ENCODE measurements at regions not wholly inside any gene's neighbourhood (a gene's known extent, or its start where the extent isn't known, plus 50 kb on each side); places are given as distances from the start of the nearest gene placed in this dataset.
"Not testable (repeated sequence)": the region's sequence is repeated elsewhere in the genome, so short reads cannot be mapped to it uniquely, and the experiment has no call there.

DNA sequence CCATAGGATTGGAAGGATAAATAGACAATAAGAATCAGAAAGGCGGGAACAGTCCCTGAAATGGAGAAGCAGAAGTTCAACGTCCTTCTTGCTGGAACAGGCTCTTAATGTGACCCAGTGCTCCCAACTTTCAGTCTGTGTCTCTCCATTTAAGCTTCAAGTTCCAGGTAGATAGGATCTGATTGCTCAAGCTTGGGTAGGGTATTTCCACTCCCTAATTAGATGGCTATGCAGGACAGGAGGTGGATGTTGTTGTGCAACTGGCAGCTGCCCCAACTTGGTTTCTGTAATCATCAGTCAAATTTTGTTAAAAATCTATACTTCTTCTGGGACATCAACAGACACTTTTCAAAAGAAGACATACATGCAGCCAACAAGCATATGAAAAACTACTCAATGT is 266.2 kb downstream of the C12orf75 start:
- Histone ChIP-seq H3K9me3 (ENCODE audit: control insufficient read depth, low read length) (no peaks in the 10 kb centered on the region), H3K36me3 (ENCODE audit: control insufficient read depth, insufficient read depth, low read length) (no peaks in the 10 kb centered on the region), H3K4me3 (ENCODE audit: insufficient read depth, low read depth, low read length) (no peak overlapping the region)

DNA sequence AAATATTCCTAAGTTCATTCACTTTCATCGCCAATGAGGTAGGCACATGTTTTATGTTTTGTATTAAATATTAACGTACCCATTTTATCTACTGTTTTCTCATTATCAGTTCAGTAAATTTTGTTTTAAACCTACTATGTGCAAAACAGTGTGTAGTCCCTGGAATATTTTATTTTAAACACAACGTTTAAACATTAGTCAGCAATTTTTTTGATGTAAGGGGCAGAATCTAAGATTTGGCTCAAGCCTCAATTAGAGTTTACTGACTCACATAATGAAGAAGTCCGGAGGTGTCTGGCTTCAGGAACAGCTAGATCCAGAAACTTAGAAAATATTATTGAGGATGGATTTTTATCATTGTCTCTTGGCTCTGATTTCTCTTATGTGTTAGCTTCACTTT is 267.5 kb downstream of the C12orf75 start:
- Histone ChIP-seq H3K4me3 (ENCODE audit: insufficient read depth, low read depth, low read length) (no peak overlapping the region), H3K27me3 (ENCODE audit: control insufficient read depth, insufficient read depth, low read length, poor library complexity, severe bottlenecking) (no peaks in the 10 kb centered on the region), H3K4me1 (ENCODE audit: control insufficient read depth, insufficient read depth, low read length) (peaks cover 5% of the 10 kb centered on the region), H3K9me3 (ENCODE audit: control insufficient read depth, low read length) (no peaks in the 10 kb centered on the region), H3K27ac (ENCODE audit: insufficient read depth, low read depth, low read length, poor library complexity, severe bottlenecking) (no peak overlapping the region), H3K36me3 (ENCODE audit: control insufficient read depth, insufficient read depth, low read length) (no peaks in the 10 kb centered on the region)
- 65 to 73% methylated on average over 2 of the region's 4 CpGs for WGBS, 2 experiments

More for the DNA sequence above, 266.2 kb downstream of the C12orf75 start:
- Histone ChIP-seq H3K27ac (ENCODE audit: insufficient read depth, low read depth, low read length, poor library complexity, severe bottlenecking) (no peak overlapping the region), H3K27me3 (ENCODE audit: control insufficient read depth, insufficient read depth, low read length, poor library complexity, severe bottlenecking) (no peaks in the 10 kb centered on the region), H3K4me1 (ENCODE audit: control insufficient read depth, insufficient read depth, low read length) (peaks cover 5% of the 10 kb centered on the region)
- WGBS, 2 experiments = 84 to 90% methylated on average over 2 of the region's 2 CpGs

DNA sequence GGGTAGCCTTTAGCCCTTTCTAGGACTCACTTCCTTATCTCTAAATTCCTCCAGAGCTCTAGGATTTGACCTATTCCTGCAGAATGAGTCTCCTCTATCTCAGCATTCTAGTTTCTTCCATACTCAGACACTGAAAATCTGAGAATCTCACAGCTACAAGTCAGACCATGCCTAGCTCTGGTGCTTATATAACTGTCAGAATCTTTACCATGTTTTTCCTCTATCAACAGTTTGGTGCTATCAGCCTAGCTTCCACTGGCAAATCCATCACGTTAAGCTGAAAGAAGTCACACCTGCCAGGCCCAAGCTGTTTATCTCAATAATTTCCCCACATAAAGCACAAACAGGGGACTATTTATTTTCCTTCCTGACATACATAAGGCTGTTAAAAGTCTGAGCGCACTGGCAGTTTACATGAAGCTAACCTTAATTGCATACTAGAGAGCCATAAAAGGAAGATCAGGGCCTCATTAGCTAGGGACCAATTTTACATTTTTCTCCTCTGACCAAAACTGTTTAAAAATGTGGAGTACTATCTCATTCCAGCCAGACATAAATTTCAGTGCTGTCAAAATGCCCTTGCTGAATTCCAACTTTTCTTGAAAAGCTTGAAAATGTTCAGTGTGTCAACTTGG is 270.5 kb downstream of the C12orf75 start:
- H3K36me3 ChIP-seq (ENCODE audit: control insufficient read depth, insufficient read depth, low read length) = no peaks in the 10 kb centered on the region
- no peaks in the 10 kb centered on the region for H3K9me3 ChIP-seq (ENCODE audit: control insufficient read depth, low read length)
- no peak overlapping the region for H3K4me3 ChIP-seq (ENCODE audit: insufficient read depth, low read depth, low read length)
- H3K27me3 ChIP-seq (ENCODE audit: control insufficient read depth, insufficient read depth, low read length, poor library complexity, severe bottlenecking) = no peaks in the 10 kb centered on the region
- WGBS, 2 experiments = 92% methylated on average over 2 of the region's 2 CpGs
- H3K4me1 ChIP-seq (ENCODE audit: control insufficient read depth, insufficient read depth, low read length) = peaks cover 5% of the 10 kb centered on the region
- no peak overlapping the region for H3K27ac ChIP-seq (ENCODE audit: insufficient read depth, low read depth, low read length, poor library complexity, severe bottlenecking)

DNA sequence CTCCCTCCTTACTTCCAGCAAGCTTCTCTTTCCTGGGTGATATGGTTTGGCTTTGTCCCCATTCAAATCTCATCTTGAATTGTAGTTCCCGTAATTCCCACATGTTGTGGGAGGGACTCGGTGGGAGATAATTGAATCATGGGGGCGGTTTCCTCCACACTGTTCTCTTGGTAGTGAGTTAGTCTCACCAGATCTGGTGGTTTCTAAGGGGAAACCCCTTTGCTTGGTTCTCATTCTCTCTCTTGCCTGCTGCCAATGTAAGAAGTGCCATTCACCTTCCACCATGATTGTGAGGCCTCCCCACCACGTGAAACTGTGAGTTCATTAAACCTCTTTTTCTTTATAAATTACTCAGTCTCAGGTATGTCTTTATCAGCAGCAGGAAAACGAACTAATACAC is 271.8 kb downstream of the C12orf75 start:
- not testable (repeated sequence) for H3K4me1 ChIP-seq (ENCODE audit: control insufficient read depth, insufficient read depth, low read length); H3K27me3 ChIP-seq (ENCODE audit: control insufficient read depth, insufficient read depth, low read length, poor library complexity, severe bottlenecking); H3K27ac ChIP-seq (ENCODE audit: insufficient read depth, low read depth, low read length, poor library complexity, severe bottlenecking); H3K4me3 ChIP-seq (ENCODE audit: insufficient read depth, low read depth, low read length); H3K36me3 ChIP-seq (ENCODE audit: control insufficient read depth, insufficient read depth, low read length); H3K9me3 ChIP-seq (ENCODE audit: control insufficient read depth, low read length)
- 87 to 89% methylated on average over 4 of the region's 5 CpGs for WGBS, 2 experiments

DNA sequence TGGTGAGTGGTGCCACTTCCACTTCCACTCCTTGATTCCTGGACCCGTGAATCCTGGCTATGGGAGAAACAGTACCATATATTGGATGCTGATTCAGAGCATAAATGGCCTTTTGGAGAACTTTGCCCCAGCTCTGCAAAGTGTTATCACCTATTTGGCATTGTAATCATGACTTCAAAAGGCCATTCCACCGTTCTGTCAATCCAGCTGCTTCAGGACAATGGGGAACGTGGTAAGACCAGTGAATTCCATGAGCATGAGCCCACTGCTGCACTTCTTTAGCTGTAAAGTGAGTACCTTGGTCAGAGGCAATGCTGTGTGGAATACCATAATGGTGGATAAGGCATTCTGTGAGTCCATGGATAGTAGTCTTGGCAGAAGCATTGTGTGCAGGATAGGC is 273.8 kb downstream of the C12orf75 start:
- WGBS, 2 experiments = 94 to 96% methylated on average over 3 of the region's 3 CpGs
- not testable (repeated sequence) for H3K4me1 ChIP-seq (ENCODE audit: control insufficient read depth, insufficient read depth, low read length); H3K27me3 ChIP-seq (ENCODE audit: control insufficient read depth, insufficient read depth, low read length, poor library complexity, severe bottlenecking); H3K9me3 ChIP-seq (ENCODE audit: control insufficient read depth, low read length); H3K27ac ChIP-seq (ENCODE audit: insufficient read depth, low read depth, low read length, poor library complexity, severe bottlenecking); H3K4me3 ChIP-seq (ENCODE audit: insufficient read depth, low read depth, low read length); H3K36me3 ChIP-seq (ENCODE audit: control insufficient read depth, insufficient read depth, low read length)

DNA sequence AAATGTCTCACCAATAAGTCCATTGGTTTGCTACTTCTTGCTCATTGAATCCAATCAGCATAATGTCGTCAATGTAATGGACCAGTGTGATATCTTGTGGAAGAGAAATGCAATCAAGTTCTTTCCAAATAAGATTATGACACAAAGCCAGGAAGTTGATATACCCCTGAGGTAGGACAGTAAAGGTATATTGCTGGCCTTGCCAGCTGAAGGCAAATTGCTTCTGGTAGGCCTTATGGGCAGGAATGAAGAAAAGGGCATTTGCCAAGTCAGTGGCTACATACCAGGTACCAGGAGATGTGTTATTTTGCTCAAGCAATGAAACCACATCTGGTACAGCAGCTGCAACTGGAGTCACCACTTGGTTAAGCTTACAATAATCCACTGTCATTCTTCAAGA is 276.1 kb downstream of the C12orf75 start:
- not testable (repeated sequence) for H3K4me1 ChIP-seq (ENCODE audit: control insufficient read depth, insufficient read depth, low read length)
- 95 to 100% methylated on average over 1 of the region's 1 CpG for WGBS, 2 experiments

DNA sequence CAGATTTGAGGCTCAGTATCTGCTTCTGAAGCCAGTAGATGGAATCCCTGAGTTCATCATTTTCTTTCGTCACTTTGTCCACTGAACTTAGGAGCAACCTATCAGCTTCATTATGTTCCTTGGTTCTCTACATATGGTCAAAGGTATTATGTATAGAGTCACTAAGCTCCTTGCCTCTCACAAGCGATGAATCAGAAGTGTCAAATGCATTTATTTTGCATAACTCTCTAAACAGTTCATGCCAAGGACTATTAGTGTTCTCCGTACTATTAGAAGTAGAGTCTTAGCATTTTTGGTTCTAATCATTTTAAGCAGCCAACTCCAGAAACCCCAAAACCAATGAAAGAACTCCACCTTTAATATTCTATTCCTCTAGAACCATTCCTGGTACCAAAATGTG is 278.5 kb downstream of the C12orf75 start:
- WGBS, 2 experiments = 93 to 100% methylated on average over 3 of the region's 3 CpGs

More for the DNA sequence above, 276.1 kb downstream of the C12orf75 start:
- not testable (repeated sequence) for H3K27me3 ChIP-seq (ENCODE audit: control insufficient read depth, insufficient read depth, low read length, poor library complexity, severe bottlenecking); H3K27ac ChIP-seq (ENCODE audit: insufficient read depth, low read depth, low read length, poor library complexity, severe bottlenecking); H3K36me3 ChIP-seq (ENCODE audit: control insufficient read depth, insufficient read depth, low read length); H3K4me3 ChIP-seq (ENCODE audit: insufficient read depth, low read depth, low read length); H3K9me3 ChIP-seq (ENCODE audit: control insufficient read depth, low read length)

DNA sequence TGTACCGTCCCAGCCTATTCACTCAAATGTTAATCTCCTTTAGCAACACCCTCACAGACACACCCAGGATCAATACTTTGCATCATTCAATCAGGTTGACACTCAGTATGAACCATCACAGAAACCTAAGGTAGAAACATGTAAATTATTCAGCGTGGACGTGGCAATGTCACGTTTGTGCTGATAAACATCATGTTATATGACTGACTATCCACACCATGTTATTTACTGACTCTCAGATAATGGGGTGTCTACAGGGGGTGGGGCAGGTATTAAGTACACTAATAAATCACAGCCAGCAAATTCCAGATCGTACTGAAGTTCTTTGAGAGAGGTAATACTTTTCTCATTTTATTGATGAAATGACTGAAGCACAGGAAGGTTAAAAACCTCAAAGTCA is 280.0 kb downstream of the C12orf75 start:
- Histone ChIP-seq H3K27me3 (ENCODE audit: control insufficient read depth, insufficient read depth, low read length, poor library complexity, severe bottlenecking) (no peaks in the 10 kb centered on the region), H3K9me3 (ENCODE audit: control insufficient read depth, low read length) (no peaks in the 10 kb centered on the region), H3K4me3 (ENCODE audit: insufficient read depth, low read depth, low read length) (no peak overlapping the region), H3K27ac (ENCODE audit: insufficient read depth, low read depth, low read length, poor library complexity, severe bottlenecking) (no peak overlapping the region), H3K36me3 (ENCODE audit: control insufficient read depth, insufficient read depth, low read length) (no peaks in the 10 kb centered on the region), H3K4me1 (ENCODE audit: control insufficient read depth, insufficient read depth, low read length) (peaks cover 4% of the 10 kb centered on the region)
- WGBS, 2 experiments = 94 to 96% methylated on average over 5 of the region's 5 CpGs

More for the DNA sequence above, 278.5 kb downstream of the C12orf75 start:
- not testable (repeated sequence) for H3K27ac ChIP-seq (ENCODE audit: insufficient read depth, low read depth, low read length, poor library complexity, severe bottlenecking); H3K4me1 ChIP-seq (ENCODE audit: control insufficient read depth, insufficient read depth, low read length); H3K36me3 ChIP-seq (ENCODE audit: control insufficient read depth, insufficient read depth, low read length); H3K27me3 ChIP-seq (ENCODE audit: control insufficient read depth, insufficient read depth, low read length, poor library complexity, severe bottlenecking); H3K9me3 ChIP-seq (ENCODE audit: control insufficient read depth, low read length); H3K4me3 ChIP-seq (ENCODE audit: insufficient read depth, low read depth, low read length)

DNA sequence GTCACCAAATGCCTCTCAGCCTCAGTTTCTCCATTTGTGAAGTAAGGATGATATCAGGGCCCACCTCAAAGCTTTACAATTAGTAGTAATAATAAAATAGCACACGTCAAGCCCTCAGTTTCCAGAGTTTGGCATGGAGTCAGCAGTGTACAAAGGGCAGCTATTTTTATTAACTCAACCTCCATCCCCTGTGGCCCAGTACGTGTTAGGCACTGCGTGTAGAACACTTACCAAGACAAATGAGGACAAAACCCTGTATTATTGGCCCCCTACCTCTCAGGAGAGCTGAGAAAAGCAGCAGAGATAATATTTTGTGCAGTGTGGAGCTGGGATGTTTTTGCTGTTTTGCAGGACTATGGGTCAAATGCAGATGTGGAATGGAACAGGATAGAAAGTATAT is 280.8 kb downstream of the C12orf75 start:
- H3K27ac ChIP-seq (ENCODE audit: insufficient read depth, low read depth, low read length, poor library complexity, severe bottlenecking) = no peak overlapping the region
- 92 to 98% methylated on average over 3 of the region's 3 CpGs for WGBS, 2 experiments
- no peaks in the 10 kb centered on the region for H3K36me3 ChIP-seq (ENCODE audit: control insufficient read depth, insufficient read depth, low read length)
- H3K9me3 ChIP-seq (ENCODE audit: control insufficient read depth, low read length) = no peaks in the 10 kb centered on the region
- H3K4me3 ChIP-seq (ENCODE audit: insufficient read depth, low read depth, low read length) = no peak overlapping the region
- no peaks in the 10 kb centered on the region for H3K27me3 ChIP-seq (ENCODE audit: control insufficient read depth, insufficient read depth, low read length, poor library complexity, severe bottlenecking)
- peaks cover 10% of the 10 kb centered on the region for H3K4me1 ChIP-seq (ENCODE audit: control insufficient read depth, insufficient read depth, low read length)

DNA sequence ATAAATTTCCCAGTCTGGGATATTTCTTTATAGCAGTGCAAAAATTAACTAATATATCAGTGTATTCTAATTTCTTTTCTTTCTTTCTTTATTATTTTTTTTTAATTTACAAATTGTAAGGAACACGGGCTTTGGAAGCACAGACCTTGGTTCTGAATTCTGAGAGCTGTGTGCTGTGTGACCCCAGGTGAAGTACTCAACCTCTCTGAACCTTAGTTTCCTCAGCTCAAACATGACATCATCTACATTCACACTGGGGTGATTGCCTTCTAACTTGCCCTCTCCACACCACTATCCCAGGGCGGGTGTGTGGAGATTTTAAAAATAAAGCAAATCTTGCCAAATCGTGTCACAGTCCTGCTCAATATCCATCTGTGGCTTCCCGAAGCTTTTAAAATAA is 282.8 kb downstream of the C12orf75 start:
- H3K27ac ChIP-seq (ENCODE audit: insufficient read depth, low read depth, low read length, poor library complexity, severe bottlenecking) = no peak overlapping the region
- H3K27me3 ChIP-seq (ENCODE audit: control insufficient read depth, insufficient read depth, low read length, poor library complexity, severe bottlenecking) = no peaks in the 10 kb centered on the region
- peaks cover 17% of the 10 kb centered on the region for H3K4me1 ChIP-seq (ENCODE audit: control insufficient read depth, insufficient read depth, low read length)
- 93 to 95% methylated on average over 4 of the region's 4 CpGs for WGBS, 2 experiments
- H3K9me3 ChIP-seq (ENCODE audit: control insufficient read depth, low read length) = no peaks in the 10 kb centered on the region
- no peak overlapping the region for H3K4me3 ChIP-seq (ENCODE audit: insufficient read depth, low read depth, low read length)
- H3K36me3 ChIP-seq (ENCODE audit: control insufficient read depth, insufficient read depth, low read length) = no peaks in the 10 kb centered on the region

DNA sequence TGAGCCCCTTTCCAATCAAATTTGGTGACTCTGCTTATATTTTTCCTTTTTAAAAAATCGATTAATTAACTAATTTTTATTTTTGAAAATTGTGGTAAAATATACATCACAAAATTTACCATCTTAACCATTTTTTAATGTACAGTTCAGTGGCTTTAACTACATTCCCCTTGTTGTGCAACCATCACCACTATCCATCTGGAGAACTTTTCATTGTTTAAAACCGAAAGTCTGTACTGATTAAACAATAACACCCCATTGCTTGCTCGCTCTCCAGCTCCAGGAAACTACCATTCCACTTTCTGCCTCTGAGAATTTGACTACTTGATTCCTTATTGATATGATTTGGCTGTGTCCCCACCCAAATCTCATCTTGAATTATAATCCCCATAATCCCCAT is 283.4 kb downstream of the C12orf75 start:
- H3K27ac ChIP-seq (ENCODE audit: insufficient read depth, low read depth, low read length, poor library complexity, severe bottlenecking) = no peak overlapping the region
- H3K4me1 ChIP-seq (ENCODE audit: control insufficient read depth, insufficient read depth, low read length) = peaks cover 17% of the 10 kb centered on the region
- no peaks in the 10 kb centered on the region for H3K27me3 ChIP-seq (ENCODE audit: control insufficient read depth, insufficient read depth, low read length, poor library complexity, severe bottlenecking)
- H3K36me3 ChIP-seq (ENCODE audit: control insufficient read depth, insufficient read depth, low read length) = no peaks in the 10 kb centered on the region
- H3K4me3 ChIP-seq (ENCODE audit: insufficient read depth, low read depth, low read length) = no peak overlapping the region
- WGBS, 2 experiments = 95 to 98% methylated on average over 2 to 3 of the region's 3 CpGs
- H3K9me3 ChIP-seq (ENCODE audit: control insufficient read depth, low read length) = no peaks in the 10 kb centered on the region
